Stimulated activated naive B cell treated with anti-CD40 and anti-IgM and Interleukin-4, amounts not matched to agents 10 μg/mL and 1 μg/mL and 100 μg/mL, for 72 hours (primary cell): ENCODE measurements at regions not wholly inside any gene's neighbourhood (a gene's known extent, or its start where the extent isn't known, plus 50 kb on each side); places are given as distances from the start of the nearest gene placed in this dataset.

Source experiments
- ATAC-seq, 2 donors: fragments of 150-1000 bp; cut with Tn5 transposase; replicated peaks; 2 replicates each; pipeline ENCODE4 v1.10.0; 2021; ENCODE audit warnings: moderate library complexity in 1 of 2
- DNase-seq: peaks from one replicate; pipeline ENCODE4 v3.0.0; 2021
- H3K27ac Mint-ChIP-seq: one replicate; pipeline ENCODE4 v1.8.0; 2022; ENCODE audit warnings: mild to moderate bottlenecking, mixed read lengths
- H3K27me3 Mint-ChIP-seq, 2 donors: one replicate each; pipeline ENCODE4 v1.8.0; 2022; ENCODE audit warnings: mixed read lengths in 2 of 2
- H3K36me3 Mint-ChIP-seq, 2 donors: one replicate each; pipeline ENCODE4 v1.8.0; 2022; ENCODE audit warnings: mixed read lengths in 2 of 2, mild to moderate bottlenecking in 1 of 2
- H3K4me1 Mint-ChIP-seq, 2 donors: one replicate each; pipeline ENCODE4 v1.8.0; 2022; ENCODE audit warnings: mixed read lengths in 2 of 2, mild to moderate bottlenecking in 1 of 2
- H3K4me3 Mint-ChIP-seq, 2 donors: one replicate each; pipeline ENCODE4 v1.8.0; 2022; ENCODE audit warnings: mild to moderate bottlenecking in 2 of 2, mixed read lengths in 2 of 2, moderate library complexity in 1 of 2
- H3K9me3 Mint-ChIP-seq, 2 donors: one replicate each; pipeline ENCODE4 v1.8.0; 2022; ENCODE audit warnings: mixed read lengths in 2 of 2, mild to moderate bottlenecking in 1 of 2

DNA sequence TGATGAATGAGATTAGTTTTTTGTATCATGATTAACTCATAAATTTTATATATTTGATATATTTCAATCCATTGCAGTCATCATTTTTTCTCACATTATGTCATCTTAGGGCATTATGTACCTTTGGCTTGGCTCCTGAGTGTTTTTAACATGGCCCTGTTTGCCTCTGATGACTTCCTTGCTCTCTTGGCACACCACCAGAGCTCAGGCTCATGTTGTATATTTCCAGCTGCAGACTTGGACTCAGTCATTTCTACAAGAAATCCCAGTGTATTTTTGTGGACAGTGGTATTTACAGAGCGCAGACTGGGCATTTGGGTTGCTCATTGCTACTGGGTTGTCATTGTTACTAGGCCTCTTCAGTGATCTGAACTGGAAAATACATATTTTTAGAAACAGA lies 188.5 kb downstream of the ADRA2A start:
- Mint-ChIP-seq H3K27ac (no peak overlapping the region), H3K4me1 (no peaks in the 10 kb centered on the region), H3K9me3 (no peaks in the 10 kb centered on the region), H3K4me3 (no peak overlapping the region), H3K27me3 (peaks cover 18 to 31% of the 10 kb centered on the region in 2 donors), H3K36me3 (no peaks in the 10 kb centered on the region)
- ATAC-seq (no peak), DNase-seq (no peak)

GRCh38 chr10:111266165-111266564 lies 189.3 kb downstream of the ADRA2A start:
- Mint-ChIP-seq H3K4me3 (no peak overlapping the region), H3K9me3 (no peaks in the 10 kb centered on the region), H3K4me1 (no peaks in the 10 kb centered on the region), H3K27ac (no peak overlapping the region), H3K27me3 (peaks cover 21 to 37% of the 10 kb centered on the region in 2 donors), H3K36me3 (no peaks in the 10 kb centered on the region)
- DNase-seq (no peak), ATAC-seq (no peak)

DNA sequence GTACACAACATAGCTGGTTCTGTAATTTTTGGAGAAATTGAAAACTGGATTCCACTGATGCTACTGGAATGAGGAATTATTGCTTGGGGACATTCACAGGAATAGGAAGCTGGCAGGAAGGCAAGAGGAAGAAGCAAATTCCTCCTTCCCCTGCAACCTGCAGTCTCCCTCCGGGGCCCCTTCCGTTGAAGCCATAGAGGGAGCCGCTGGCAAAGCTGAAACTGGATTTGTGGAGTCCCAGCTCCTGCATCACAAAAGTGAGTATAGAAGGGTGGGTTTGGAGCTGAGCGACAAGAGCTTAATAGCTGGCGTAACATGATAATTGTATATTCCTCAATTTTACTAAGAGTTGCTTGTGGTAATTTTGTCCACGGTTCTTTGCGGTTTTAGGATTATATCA lies 190.8 kb downstream of the ADRA2A start:
- ATAC-seq (no peak), DNase-seq (no peak)
- H3K9me3 Mint-ChIP-seq: no peaks in the 10 kb centered on the region
- peaks cover 20 to 46% of the 10 kb centered on the region in 2 donors for H3K27me3 Mint-ChIP-seq
- H3K36me3 Mint-ChIP-seq: no peaks in the 10 kb centered on the region
- no peak overlapping the region for H3K27ac Mint-ChIP-seq
- no peak overlapping the region for H3K4me3 Mint-ChIP-seq
- H3K4me1 Mint-ChIP-seq: no peaks in the 10 kb centered on the region

GRCh38 chr10:111273235-111273634 lies 196.4 kb downstream of the ADRA2A start:
- Mint-ChIP-seq H3K36me3 (no peaks in the 10 kb centered on the region), H3K4me1 (no peaks in the 10 kb centered on the region), H3K4me3 (no peak overlapping the region), H3K27me3 (peaks cover 19 to 41% of the 10 kb centered on the region in 2 donors), H3K9me3 (no peaks in the 10 kb centered on the region), H3K27ac (no peak overlapping the region)
- ATAC-seq (no peak), DNase-seq (no peak)

DNA sequence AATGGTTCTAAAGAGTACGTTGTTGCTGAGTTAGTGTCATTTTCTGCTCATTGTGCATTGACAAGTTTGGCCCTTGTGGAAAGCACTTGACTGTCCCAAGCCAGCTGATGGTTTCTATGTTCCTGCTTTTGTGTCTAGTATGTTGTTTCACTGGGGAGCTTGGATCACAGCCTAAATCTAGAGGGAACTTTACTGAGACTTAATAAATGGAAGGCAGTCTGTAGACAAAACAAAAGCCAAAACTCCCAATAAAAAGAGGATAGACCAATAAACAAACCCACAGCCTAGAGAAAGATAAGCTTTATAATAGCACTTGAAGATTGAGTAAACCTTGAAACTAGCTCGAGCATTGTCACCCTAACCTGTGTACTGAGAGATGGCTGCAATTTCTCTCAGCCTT lies 196.8 kb downstream of the ADRA2A start:
- Mint-ChIP-seq H3K9me3 (no peaks in the 10 kb centered on the region), H3K4me1 (no peaks in the 10 kb centered on the region), H3K4me3 (no peak overlapping the region), H3K27me3 (peaks cover 16 to 37% of the 10 kb centered on the region in 2 donors), H3K36me3 (no peaks in the 10 kb centered on the region), H3K27ac (no peak overlapping the region)
- DNase-seq (no peak), ATAC-seq (no peak)

DNA sequence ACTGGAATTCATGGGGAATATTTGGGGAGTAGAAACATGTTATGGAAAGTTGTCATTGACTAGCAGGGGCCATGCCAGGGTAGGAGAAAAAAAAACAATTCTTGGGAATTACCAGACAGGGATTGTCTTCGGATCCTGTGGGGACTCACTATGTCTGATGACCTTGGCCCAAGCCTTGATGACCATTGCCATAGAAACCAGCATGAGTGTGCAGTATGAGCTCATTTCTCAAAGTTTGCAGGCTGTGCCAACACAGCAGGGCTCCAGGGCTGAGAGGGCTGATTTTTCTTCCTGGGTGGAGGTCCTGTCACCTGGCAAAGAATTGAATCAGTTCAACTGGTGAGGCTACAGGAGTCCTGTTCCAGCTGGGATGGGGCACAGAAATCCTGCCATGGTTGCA lies 198.3 kb downstream of the ADRA2A start:
- Mint-ChIP-seq H3K9me3 (no peaks in the 10 kb centered on the region), H3K27me3 (peaks cover 16 to 28% of the 10 kb centered on the region in 2 donors), H3K4me3 (no peak overlapping the region), H3K36me3 (no peaks in the 10 kb centered on the region), H3K27ac (no peak overlapping the region), H3K4me1 (no peaks in the 10 kb centered on the region)
- ATAC-seq (no peak), DNase-seq (no peak)

GRCh38 chr10:111277661-111278060 lies 200.8 kb downstream of the ADRA2A start:
- H3K4me3 Mint-ChIP-seq: no peak overlapping the region
- ATAC-seq (no peak), DNase-seq (no peak)
- H3K36me3 Mint-ChIP-seq: no peaks in the 10 kb centered on the region
- H3K27ac Mint-ChIP-seq: no peak overlapping the region
- peaks cover 18 to 21% of the 10 kb centered on the region in 2 donors for H3K27me3 Mint-ChIP-seq
- no peaks in the 10 kb centered on the region for H3K9me3 Mint-ChIP-seq
- H3K4me1 Mint-ChIP-seq: no peaks in the 10 kb centered on the region

DNA sequence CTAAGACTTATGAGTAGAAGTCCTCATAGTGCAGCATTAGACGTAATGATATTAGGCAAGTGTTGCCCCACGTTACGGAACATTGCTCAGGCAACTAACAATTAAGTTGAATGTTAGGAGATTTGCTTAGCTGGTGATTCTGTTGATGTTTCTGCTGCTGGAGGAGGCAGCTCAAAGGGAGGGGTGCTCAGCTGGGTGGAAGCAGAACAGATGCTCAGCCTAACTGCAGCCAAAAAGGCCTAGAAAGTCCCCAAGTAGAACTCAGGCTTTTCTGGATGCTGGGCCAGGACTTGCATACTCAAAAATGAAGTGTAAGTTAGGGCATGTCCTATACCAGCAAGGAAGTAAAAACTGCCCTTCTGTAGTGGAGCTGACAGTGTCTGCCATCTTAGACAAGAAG lies 201.4 kb downstream of the ADRA2A start:
- no peaks in the 10 kb centered on the region for H3K36me3 Mint-ChIP-seq
- no peak overlapping the region for H3K27ac Mint-ChIP-seq
- DNase-seq (no peak), ATAC-seq (no peak)
- H3K4me3 Mint-ChIP-seq: no peak overlapping the region
- no peaks in the 10 kb centered on the region for H3K4me1 Mint-ChIP-seq
- peaks cover 13 to 21% of the 10 kb centered on the region in 2 donors for H3K27me3 Mint-ChIP-seq
- H3K9me3 Mint-ChIP-seq: no peaks in the 10 kb centered on the region

GRCh38 chr10:111281516-111281915 lies 204.7 kb downstream of the ADRA2A start:
- ATAC-seq (no peak), DNase-seq (no peak)
- Mint-ChIP-seq H3K27ac (no peak overlapping the region), H3K4me3 (no peak overlapping the region), H3K4me1 (no peaks in the 10 kb centered on the region), H3K36me3 (no peaks in the 10 kb centered on the region), H3K27me3 (peaks cover 8 to 22% of the 10 kb centered on the region in 2 donors), H3K9me3 (no peaks in the 10 kb centered on the region)

- DNase-seq (no peak), ATAC-seq (no peak)
- H3K9me3 Mint-ChIP-seq: no peaks in the 10 kb centered on the region
- H3K4me3 Mint-ChIP-seq: no peak overlapping the region
- H3K27me3 Mint-ChIP-seq: peaks cover 9 to 21% of the 10 kb centered on the region in 2 donors
- no peak overlapping the region for H3K27ac Mint-ChIP-seq
- H3K4me1 Mint-ChIP-seq: no peaks in the 10 kb centered on the region
- H3K36me3 Mint-ChIP-seq: no peaks in the 10 kb centered on the region
Observed at GRCh38 chr10:111289461-111289860, 212.6 kb downstream of the ADRA2A start.

DNA sequence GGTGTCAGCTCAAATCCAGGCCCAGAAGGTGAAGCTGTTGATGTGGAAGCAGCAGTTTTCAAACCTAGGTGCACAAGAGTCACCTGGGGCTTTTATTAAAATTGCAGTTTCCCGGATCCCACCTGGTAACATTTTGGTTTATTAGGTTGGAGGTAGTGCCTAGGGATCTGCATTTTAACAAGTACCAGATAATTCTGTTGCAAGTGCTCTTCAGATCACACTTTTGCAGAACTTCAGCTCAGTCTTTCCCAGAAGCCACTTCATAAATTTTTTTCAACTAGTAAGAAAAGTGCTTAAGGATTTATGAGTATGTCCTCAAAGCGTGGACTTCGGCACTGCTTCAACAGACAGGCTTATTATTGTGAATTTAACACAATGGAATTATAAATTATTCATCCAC lies 213.8 kb downstream of the ADRA2A start:
- no peaks in the 10 kb centered on the region for H3K36me3 Mint-ChIP-seq
- peaks cover 19 to 32% of the 10 kb centered on the region in 2 donors for H3K27me3 Mint-ChIP-seq
- H3K4me3 Mint-ChIP-seq: no peak overlapping the region
- no peaks in the 10 kb centered on the region for H3K4me1 Mint-ChIP-seq
- ATAC-seq (no peak), DNase-seq (no peak)
- H3K9me3 Mint-ChIP-seq: no peaks in the 10 kb centered on the region
- no peak overlapping the region for H3K27ac Mint-ChIP-seq

- Mint-ChIP-seq H3K27ac (no peak overlapping the region), H3K27me3 (peaks cover 23 to 25% of the 10 kb centered on the region in 2 donors), H3K4me1 (no peaks in the 10 kb centered on the region), H3K4me3 (no peak overlapping the region), H3K9me3 (no peaks in the 10 kb centered on the region), H3K36me3 (no peaks in the 10 kb centered on the region)
- ATAC-seq (no peak), DNase-seq (no peak)
Observed at GRCh38 chr10:111295788-111296187, 219.0 kb downstream of the ADRA2A start.

DNA sequence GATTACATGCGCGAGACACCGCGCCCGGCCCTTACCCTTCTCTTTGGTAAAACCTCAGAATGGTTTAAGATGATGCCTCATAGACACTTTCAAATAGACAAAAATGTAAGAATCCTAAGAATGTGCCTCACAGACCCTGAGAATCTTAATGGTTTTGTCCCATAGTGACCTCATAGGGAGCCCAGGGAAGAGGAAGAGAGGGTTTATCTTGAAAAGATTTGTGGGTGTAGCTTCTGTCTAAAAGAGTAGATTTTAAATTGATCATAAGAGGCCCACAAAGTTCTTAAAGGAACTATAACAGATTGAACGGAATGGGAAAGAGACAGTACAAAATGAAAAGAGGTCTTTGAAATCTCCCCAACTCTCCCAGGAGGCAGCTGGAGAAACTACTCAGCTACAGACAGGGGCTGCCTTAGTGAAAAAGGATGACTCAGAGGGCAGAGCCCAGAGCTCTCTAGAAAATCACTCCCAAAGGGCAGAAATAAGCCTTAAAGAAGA lies 220.6 kb downstream of the ADRA2A start:
- Mint-ChIP-seq H3K36me3 (no peaks in the 10 kb centered on the region), H3K4me3 (no peak overlapping the region), H3K27me3 (peaks cover 33 to 42% of the 10 kb centered on the region in 2 donors), H3K27ac (no peak overlapping the region), H3K9me3 (peaks cover 0 to 2% of the 10 kb centered on the region in 2 donors), H3K4me1 (no peaks in the 10 kb centered on the region)
- no peak for ATAC-seq
- DNase-seq: no peak

GRCh38 chr10:111298031-111298430 lies 221.2 kb downstream of the ADRA2A start:
- DNase-seq: no peak
- Mint-ChIP-seq H3K27me3 (peaks cover 33 to 42% of the 10 kb centered on the region in 2 donors), H3K36me3 (no peaks in the 10 kb centered on the region), H3K9me3 (peaks cover 0 to 2% of the 10 kb centered on the region in 2 donors), H3K4me1 (no peaks in the 10 kb centered on the region), H3K27ac (no peak overlapping the region), H3K4me3 (no peak overlapping the region)
- no peak for ATAC-seq

DNA sequence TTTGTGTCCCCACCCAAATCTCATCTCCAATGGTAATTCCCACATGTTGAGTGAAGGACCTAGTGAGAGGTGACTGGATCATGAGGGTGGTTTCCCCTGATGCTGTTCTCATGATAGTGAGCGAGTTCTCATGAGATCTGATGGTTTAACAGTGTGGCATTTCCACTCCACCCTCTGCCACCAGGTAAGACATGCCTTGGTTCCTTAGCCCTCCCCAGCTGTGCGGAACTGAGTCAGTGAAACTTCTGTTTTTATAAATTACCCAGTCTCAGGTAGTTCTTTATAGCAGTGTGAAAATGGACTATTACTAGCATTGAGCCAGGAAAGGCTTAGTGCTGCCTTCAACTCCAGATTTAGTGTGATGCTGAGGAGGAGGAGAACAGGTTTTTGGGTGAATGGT lies 222.2 kb downstream of the ADRA2A start:
- ATAC-seq (no peak), DNase-seq (no peak)
- no peaks in the 10 kb centered on the region for H3K36me3 Mint-ChIP-seq
- H3K4me1 Mint-ChIP-seq: no peaks in the 10 kb centered on the region
- no peak overlapping the region for H3K27ac Mint-ChIP-seq
- peaks cover 0 to 2% of the 10 kb centered on the region in 2 donors for H3K9me3 Mint-ChIP-seq
- H3K27me3 Mint-ChIP-seq: peaks cover 25 to 36% of the 10 kb centered on the region in 2 donors
- no peak overlapping the region for H3K4me3 Mint-ChIP-seq

GRCh38 chr10:111303887-111304286 lies 227.1 kb downstream of the ADRA2A start:
- no peaks in the 10 kb centered on the region for H3K4me1 Mint-ChIP-seq
- peaks cover 0 to 2% of the 10 kb centered on the region in 2 donors for H3K9me3 Mint-ChIP-seq
- ATAC-seq (no peak), DNase-seq (no peak)
- H3K27me3 Mint-ChIP-seq: peaks cover 10 to 26% of the 10 kb centered on the region in 2 donors
- H3K27ac Mint-ChIP-seq: no peak overlapping the region
- H3K4me3 Mint-ChIP-seq: no peak overlapping the region
- no peaks in the 10 kb centered on the region for H3K36me3 Mint-ChIP-seq
